GM21423 (cell line): ENCODE measurements at regions not wholly inside any gene's neighbourhood (a gene's known extent, or its start where the extent isn't known, plus 50 kb on each side); places are given as distances from the start of the nearest gene placed in this dataset.

Source experiments
- ATAC-seq: cut with Tn5 transposase; IDR thresholded peaks from one replicate; pipeline ENCODE4 v1.9.1; 2021; ENCODE audit warnings: mild to moderate bottlenecking, moderate library complexity; ENCODE audit not compliant: unreplicated experiment

GRCh38 chr13:104473936-104474335 is 1407.7 kb upstream of the SLC10A2 start:
- ATAC-seq: no peak

DNA sequence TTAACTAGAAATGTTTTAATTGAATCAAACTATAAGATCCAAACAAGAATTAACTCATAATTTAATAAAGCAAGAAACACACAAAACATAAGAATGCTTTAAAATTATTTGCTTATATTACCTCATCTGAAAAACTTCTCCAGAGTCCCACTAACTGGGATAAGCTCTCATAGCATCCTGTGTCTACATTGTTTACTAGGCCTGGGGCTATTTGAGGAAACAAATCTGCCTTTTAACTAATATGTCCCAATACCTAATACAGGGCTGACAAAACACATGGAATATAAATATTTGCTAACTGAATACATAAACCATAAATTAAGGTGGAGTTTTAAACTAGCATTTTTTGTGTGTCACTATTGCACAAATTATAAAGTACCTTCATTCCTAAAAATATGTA is 1399.8 kb upstream of the SLC10A2 start:
- no peak for ATAC-seq

- no peak for ATAC-seq
These were observed 1394.8 kb upstream of the SLC10A2 start for GRCh38 chr13:104461049-104461448.

DNA sequence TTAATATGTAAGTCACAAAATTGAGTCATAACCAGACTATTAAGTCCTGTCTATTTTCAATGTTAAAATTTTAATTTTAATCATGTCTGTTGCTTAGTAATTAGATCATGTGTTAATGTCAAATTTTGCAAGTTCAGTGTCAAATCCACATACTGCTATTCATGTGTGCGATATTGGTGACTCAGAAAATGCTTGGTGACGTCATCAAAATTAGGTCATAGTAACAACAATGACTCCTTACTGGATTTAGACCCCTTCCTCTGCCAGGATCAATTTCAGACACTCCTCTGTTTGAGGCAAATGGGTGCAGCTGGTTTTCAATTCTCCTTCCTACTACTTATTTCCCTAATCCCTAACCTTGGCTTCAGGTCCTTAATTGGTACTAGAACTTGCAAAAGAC is 1394.3 kb upstream of the SLC10A2 start:
- ATAC-seq: no peak

DNA sequence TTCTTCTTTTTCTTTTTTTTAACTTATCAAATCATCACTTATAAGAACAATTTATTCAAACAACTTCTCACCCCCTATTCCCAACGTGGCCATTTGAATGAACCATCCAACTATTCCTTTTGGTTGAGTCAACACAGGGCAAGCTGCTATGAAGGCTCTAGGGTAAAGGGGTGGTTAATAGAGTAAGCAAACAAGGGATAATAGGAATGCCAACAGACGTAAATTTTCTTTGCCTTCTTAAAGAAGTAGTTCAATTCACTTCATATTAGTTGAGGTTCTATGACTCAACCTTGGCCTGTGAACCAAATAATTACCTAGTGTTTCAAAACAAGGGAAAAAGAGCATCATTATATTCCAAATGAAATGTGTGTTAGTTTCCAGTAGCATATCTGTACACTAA is 1383.8 kb upstream of the SLC10A2 start:
- no peak for ATAC-seq

GRCh38 chr13:104447348-104447747 is 1381.1 kb upstream of the SLC10A2 start:
- ATAC-seq: no peak

- ATAC-seq: no peak
These were observed 1376.3 kb upstream of the SLC10A2 start for GRCh38 chr13:104442536-104442935.

DNA sequence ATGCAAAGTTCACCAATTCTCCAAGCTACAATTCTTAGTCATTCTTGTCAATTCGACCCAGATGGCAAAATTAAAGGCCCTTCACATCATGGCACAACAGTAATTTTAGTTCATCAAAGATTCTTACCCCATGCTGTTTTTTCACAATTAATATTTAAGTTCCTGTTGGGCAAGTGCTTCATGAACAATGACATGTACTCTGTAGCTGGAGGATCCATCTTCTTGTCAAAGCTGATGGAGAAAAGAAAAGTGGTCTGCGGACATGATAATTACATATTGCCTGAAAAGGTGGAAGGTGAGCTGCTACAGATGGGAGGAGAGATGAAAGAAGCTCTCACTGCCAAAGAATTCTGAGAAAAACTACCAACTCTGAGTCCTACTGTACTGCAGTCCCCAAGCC is 1370.3 kb upstream of the SLC10A2 start:
- ATAC-seq: no peak

GRCh38 chr13:104431895-104432294 is 1365.7 kb upstream of the SLC10A2 start:
- no peak for ATAC-seq

DNA sequence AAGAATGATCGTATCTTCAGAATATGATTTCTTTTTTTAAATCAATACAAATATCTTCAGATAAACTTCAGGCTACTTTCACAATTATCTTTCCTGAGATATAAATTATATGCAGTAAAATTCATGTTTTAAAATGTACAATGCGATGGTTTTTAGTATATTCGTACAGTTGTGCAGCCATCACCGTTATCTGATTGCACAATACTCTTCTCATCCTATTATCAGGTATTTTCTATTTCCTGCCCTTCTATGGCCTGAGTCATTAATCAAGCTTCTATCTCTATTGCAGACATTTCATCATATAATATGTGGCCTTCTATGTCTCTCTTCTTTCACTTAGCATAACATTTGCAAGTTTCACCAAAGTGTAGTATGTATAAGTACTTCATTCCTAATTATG is 1360.2 kb upstream of the SLC10A2 start:
- ATAC-seq: no peak

DNA sequence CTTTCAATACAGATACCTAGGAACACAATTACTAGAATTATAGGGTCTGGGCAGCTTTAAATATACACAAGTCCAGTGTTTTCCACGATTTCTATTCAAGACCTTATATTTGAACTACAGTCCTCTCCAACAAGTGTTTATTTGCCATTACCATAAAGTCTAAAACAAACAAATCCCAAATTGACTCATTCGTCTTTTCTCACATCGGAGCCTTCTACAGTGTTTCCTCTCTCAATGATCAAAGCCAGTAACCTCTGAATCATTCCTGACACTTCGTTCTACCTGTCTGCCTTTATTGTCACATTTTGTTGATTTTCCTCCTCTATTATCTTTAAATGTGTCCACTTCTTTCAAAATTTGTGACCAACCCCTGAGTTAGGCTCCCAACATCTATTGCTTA is 1356.5 kb upstream of the SLC10A2 start:
- ATAC-seq: no peak

DNA sequence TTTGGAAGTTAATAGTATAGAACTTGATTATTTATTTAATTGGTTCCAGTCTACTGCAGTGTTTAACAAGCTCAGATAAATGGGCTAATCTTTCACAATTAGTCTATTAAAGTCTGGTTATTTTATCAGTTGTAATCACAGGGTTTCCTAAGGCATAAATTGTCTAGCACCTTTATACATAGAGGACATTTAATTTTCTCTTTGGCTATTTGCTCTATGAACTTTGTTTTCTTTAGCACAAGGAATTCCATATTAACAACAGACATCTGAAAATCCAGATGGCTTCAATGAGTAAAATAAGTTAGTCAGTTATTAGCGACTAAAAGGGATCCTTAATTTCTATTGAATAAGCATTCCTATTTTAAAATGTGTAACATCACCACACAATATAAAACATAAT is 1350.8 kb upstream of the SLC10A2 start:
- ATAC-seq: no peak

DNA sequence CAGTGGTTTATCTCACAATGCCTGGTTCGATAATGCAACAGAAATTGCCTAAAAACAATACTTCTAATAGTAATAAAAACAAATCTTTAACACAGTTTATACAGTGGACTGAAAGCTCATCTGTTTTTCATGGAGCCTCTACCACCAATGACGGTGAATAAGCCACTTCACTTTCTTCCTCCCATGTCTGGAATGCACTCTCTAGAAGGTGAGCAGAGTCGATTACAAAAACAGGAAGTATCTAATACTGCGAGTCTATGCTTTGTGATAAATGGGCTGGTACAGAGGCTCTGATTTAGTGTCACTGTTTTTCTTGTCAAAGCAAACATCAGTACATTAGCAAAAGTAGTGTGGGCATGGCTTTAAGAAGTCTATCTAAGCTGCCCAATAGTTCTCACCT is 1348.6 kb upstream of the SLC10A2 start:
- ATAC-seq: no peak

- ATAC-seq: no peak
These were observed 1348.0 kb upstream of the SLC10A2 start for GRCh38 chr13:104414181-104414580.

GRCh38 chr13:104411141-104411765 is 1345.0 kb upstream of the SLC10A2 start:
- no peak for ATAC-seq

DNA sequence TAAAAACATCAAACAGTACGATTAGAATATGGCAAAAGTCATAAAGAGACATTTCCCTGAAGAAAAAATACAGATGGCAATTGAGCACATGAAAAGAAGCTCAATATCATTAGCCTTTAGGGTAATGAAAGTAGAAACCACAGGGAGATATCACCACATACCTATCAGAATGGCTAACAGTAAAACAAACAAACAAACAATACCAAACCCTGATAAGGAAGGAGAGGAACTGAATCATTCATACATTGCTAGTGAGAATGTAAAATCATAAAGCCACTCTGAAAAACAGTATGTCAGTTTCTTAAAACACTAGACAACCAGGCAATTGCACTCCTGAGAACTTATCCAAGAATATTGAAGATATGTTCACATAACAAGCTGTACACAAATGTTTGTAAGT is 1342.5 kb upstream of the SLC10A2 start:
- ATAC-seq: no peak

DNA sequence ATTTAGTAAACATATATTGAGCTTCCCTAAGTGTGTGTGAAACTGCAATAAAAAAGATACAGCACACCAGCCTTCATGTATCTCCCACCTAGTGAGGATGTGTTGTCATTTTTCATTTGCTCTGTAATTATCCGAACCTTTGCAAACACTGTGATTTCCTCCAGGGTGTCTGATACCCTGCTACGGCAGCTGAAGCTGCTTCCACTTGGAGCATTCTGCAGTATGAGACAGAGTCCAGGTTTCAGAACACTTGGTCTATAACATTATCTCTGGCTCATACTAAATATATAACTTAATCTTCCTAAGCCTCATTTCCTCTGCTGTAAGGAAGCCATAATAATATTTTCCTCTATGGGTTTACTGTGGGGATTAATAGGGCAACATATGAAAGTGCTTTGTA is 1338.1 kb upstream of the SLC10A2 start:
- no peak for ATAC-seq

DNA sequence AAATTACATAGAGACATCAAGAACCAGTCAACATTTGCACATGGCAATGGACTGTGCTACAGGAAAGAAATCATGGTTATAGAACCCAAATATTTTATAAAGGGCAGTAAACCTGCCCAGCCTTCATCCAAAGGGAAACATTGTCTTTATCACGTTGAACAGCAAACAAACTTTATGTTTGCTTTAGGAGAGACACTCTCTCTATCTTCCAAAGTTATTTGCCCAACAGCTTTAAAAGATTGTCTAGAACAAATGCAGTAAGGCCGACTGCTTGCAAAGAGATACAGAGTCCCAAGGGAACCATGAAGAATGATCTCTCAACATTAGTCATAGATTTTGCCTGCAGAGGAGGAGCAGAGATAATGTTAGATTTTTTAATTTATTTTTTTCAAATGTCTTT is 1323.5 kb upstream of the SLC10A2 start:
- ATAC-seq: no peak

- no peak for ATAC-seq
These were observed 1321.3 kb upstream of the SLC10A2 start for GRCh38 chr13:104387510-104387909.

DNA sequence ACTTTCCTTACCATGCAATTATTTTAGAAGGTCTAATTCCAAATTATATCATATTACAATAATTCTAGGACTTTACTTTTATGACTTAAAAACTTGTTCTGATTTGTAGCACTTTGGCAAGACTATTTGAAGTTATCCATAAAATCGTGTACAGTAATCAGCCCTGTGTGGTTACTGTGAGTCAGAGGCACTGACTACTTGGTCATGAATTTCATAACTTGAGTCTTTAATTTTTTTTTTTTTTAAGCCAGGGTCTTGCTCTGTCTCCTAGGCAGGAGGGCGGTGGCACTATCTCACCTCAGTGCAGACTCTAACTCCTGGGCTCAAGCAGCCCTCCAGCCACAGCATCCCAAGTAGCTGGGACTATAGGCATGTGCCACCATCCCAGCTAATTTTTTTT is 1319.2 kb upstream of the SLC10A2 start:
- no peak for ATAC-seq

GRCh38 chr13:104382951-104383350 is 1316.7 kb upstream of the SLC10A2 start:
- ATAC-seq: no peak

DNA sequence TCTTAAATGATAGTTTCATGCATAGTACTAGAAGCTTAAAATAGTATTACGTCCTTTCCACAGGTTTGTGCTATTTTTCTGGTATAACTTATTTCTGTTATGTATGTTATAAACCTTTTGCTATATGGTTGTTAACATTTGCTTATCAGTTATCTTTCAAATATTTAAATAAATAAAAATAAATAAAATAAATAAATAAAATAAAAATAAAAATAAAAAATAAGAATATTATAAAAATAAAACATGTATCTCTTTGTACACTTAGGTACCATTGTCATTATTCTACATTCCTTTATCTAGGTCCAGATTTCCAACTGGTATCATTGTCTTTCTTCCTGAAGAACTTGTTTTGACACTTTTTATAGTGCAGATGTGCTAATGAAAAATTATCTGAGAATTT is 1310.4 kb upstream of the SLC10A2 start:
- ATAC-seq: no peak

- no peak for ATAC-seq
These were observed 1309.4 kb upstream of the SLC10A2 start for GRCh38 chr13:104375614-104376013.
